SU-DHL-6 (cell line): ENCODE measurements at regions not wholly inside any gene's neighbourhood (a gene's known extent, or its start where the extent isn't known, plus 50 kb on each side); places are given as distances from the start of the nearest gene placed in this dataset.

Experiments
- CTCF ChIP-seq: fragments of 200-600 bp; sonication (generic); IDR thresholded peaks from one replicate; pipeline ENCODE4 v1.5.1; 2017; ENCODE audit warnings: antibody characterized with exemption, mild to moderate bottlenecking, low read length, moderate library complexity; ENCODE audit not compliant: insufficient read depth, poor library complexity, severe bottlenecking
- EZH2phosphoT487 ChIP-seq: fragments of 200-600 bp; sonication (generic), shearing (Covaris generic); conservative IDR thresholded peaks from 2 replicates; pipeline ENCODE4 v1.6.1; 2018; ENCODE audit warnings: mild to moderate bottlenecking, antibody characterized with exemption, low read length, moderate library complexity, mixed read lengths

DNA sequence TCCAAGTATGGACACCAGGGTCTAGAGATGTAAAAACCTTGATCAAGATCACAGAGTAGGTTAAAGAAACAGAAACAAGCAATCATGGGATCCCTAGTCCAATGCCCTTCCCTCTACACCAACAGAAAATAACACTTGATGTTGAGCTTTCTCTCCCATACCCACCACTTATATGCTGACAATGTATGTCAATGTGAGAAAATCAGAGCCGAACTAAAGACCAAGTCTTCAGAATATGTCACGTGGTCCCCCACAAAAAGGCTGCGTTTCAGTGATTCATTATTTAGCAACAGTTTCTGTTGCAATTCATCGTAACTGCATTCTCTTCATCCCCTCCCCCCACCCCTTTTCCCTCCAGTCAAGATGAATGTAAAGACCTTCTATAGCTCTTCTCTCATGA, 278.9 kb upstream of the STT3B start:
- TF ChIP-seq CTCF (no peak), EZH2phosphoT487 (no peak)
